BJ (cell line): ENCODE measurements at regions not wholly inside any gene's neighbourhood (a gene's known extent, or its start where the extent isn't known, plus 50 kb on each side); places are given as distances from the start of the nearest gene placed in this dataset.

Experiments
- CTCF ChIA-PET: fragments of 350-600 bp; formaldehyde crosslinking; extraction: SDS; loops from one replicate; lab custom pipeline; 2021; ENCODE audit warnings: antibody characterized with exemption, inconsistent platforms; lab: Yijun Ruan, JAX
- POLR2A ChIA-PET: fragments of 300-600 bp; sonication (Branson Sonifier 250); formaldehyde crosslinking; extraction: SDS; loops from one replicate; lab custom pipeline; 2021; ENCODE audit warnings: antibody characterized with exemption; lab: Charles Lee
- DNase-seq: peaks from one replicate; pipeline ENCODE4 v3.0.0-alpha.2; 2011; ENCODE audit warnings: low read depth
- H3K27me3 ChIP-seq: 2 replicates; pipeline ENCODE4 v1.6.0; 2011; ENCODE audit warnings: low read length; ENCODE audit not compliant: control insufficient read depth, insufficient read depth
- H3K36me3 ChIP-seq: 2 replicates; pipeline ENCODE4 v1.5.1; 2011; ENCODE audit warnings: low read length; ENCODE audit not compliant: control insufficient read depth, insufficient read depth
- H3K4me3 ChIP-seq: 2 replicates; pipeline ENCODE4 v1.5.1; 2011; ENCODE audit warnings: low read depth, mild to moderate bottlenecking, control low read depth, low read length
- CTCF ChIP-seq: IDR thresholded peaks from 2 replicates; pipeline ENCODE4 v1.5.1; 2011; ENCODE audit warnings: low read depth, mild to moderate bottlenecking, control low read depth, inconsistent platforms, low read length, moderate library complexity; ENCODE audit not compliant: insufficient read depth

- Histone ChIP-seq H3K27me3 (no peaks in the 10 kb centered on the region), H3K4me3 (no peak overlapping the region), H3K36me3 (no peaks in the 10 kb centered on the region)
- no peak for DNase-seq
- no peak for TF ChIP-seq CTCF
- ChIA-PET POLR2A (no interaction called here), CTCF (interaction anchor here (0.8 to 1.1 kb wide), 2 partner anchors 27 to 111 kb away, joined by 3 read pairs; no protein-coding TSS in a partner anchor)
Measured at GRCh38 chr2:60671966-60672365, 84.1 kb upstream of the PAPOLG start.

- Histone ChIP-seq H3K4me3 (no peak overlapping the region), H3K27me3 (no peaks in the 10 kb centered on the region; the same call in 1 of the 2 replicates), H3K36me3 (no peaks in the 10 kb centered on the region)
- DNase-seq = peak; percentile 1
- CTCF ChIA-PET = interaction anchor here (0.6 to 2.8 kb wide), 26 partner anchors 9 to 314 kb away, joined by 3 to 15 read pairs (median 5); no protein-coding TSS in a partner anchor
- POLR2A ChIA-PET = no interaction called here
- peak; percentile 99 for TF ChIP-seq CTCF
Measured at GRCh38 chr2:60674524-60675165, 81.4 kb upstream of the PAPOLG start.

- no peak for DNase-seq
- no peaks in the 10 kb centered on the region for H3K36me3 ChIP-seq
- TF ChIP-seq CTCF = no peak
- POLR2A ChIA-PET = no interaction called here
- no peak overlapping the region for H3K4me3 ChIP-seq
- H3K27me3 ChIP-seq = peaks cover 2% of the 10 kb centered on the region; the same call in 1 of the 2 replicates
- CTCF ChIA-PET = interaction anchor here (0.6 to 2.8 kb wide), 26 partner anchors 8 to 313 kb away, joined by 3 to 15 read pairs (median 5); no protein-coding TSS in a partner anchor
Measured at GRCh38 chr2:60675301-60675700, 80.8 kb upstream of the PAPOLG start.

GRCh38 chr2:60676706-60677330 is 79.2 kb upstream of the PAPOLG start:
- H3K4me3 ChIP-seq = no peak overlapping the region
- POLR2A ChIA-PET = no interaction called here
- no peak for TF ChIP-seq CTCF
- no peaks in the 10 kb centered on the region for H3K36me3 ChIP-seq
- CTCF ChIA-PET = interaction anchor here (0.9 to 2.8 kb wide), 4 partner anchors 9 to 321 kb away, joined by 3 to 15 read pairs (median 5); no protein-coding TSS in a partner anchor
- no peak for DNase-seq
- H3K27me3 ChIP-seq = peaks cover 2% of the 10 kb centered on the region; the same call in 1 of the 2 replicates

GRCh38 chr2:60677356-60677755 is 78.7 kb upstream of the PAPOLG start:
- Histone ChIP-seq H3K36me3 (no peaks in the 10 kb centered on the region), H3K4me3 (no peak overlapping the region), H3K27me3 (peaks cover 2% of the 10 kb centered on the region; the same call in 1 of the 2 replicates)
- ChIA-PET CTCF (interaction anchor here (1.2 kb wide), 1 partner anchor 321 kb away, joined by 3 read pairs; no protein-coding TSS in a partner anchor), POLR2A (no interaction called here)
- TF ChIP-seq CTCF = no peak
- DNase-seq = no peak
